SK-N-SH treated with all-trans-retinoic acid at 6 μM for 48 hours (cell line): ENCODE measurements at regions not wholly inside any gene's neighbourhood (a gene's known extent, or its start where the extent isn't known, plus 50 kb on each side); places are given as distances from the start of the nearest gene placed in this dataset.

Source experiments
- CSDC2 ChIP-seq: fragments of 250-450 bp; sonication (Bioruptor Pico); IDR thresholded peaks from 2 replicates; pipeline ENCODE4 v1.5.0; 2020; ENCODE audit warnings: mild to moderate bottlenecking, moderate library complexity
- ISL1 ChIP-seq: fragments of 250-450 bp; sonication (Bioruptor Pico); IDR thresholded peaks from 2 replicates; pipeline ENCODE4 v2.1.2; 2022; ENCODE audit warnings: mild to moderate bottlenecking, moderate library complexity
- RARB ChIP-seq: fragments of 250-450 bp; sonication (Bioruptor Pico); IDR thresholded peaks from 2 replicates; pipeline ENCODE4 v1.8.0; 2021; ENCODE audit warnings: mild to moderate bottlenecking, moderate library complexity
- TOX ChIP-seq: fragments of 250-450 bp; sonication (Bioruptor Pico); IDR thresholded peaks from 2 replicates; pipeline ENCODE4 v1.8.0; 2021; ENCODE audit warnings: mild to moderate bottlenecking, moderate library complexity, borderline replicate concordance
- ZC3H10 ChIP-seq: fragments of 250-450 bp; sonication (Bioruptor Pico); IDR thresholded peaks from 2 replicates; pipeline ENCODE4 v1.5.1; 2021; ENCODE audit warnings: mild to moderate bottlenecking, moderate library complexity
- ZFP3 ChIP-seq: fragments of 250-450 bp; sonication (Bioruptor Pico); IDR thresholded peaks from 2 replicates; pipeline ENCODE4 v1.5.0; 2020; ENCODE audit warnings: mild to moderate bottlenecking, moderate library complexity
- ZFP30 ChIP-seq: fragments of 450-650 bp; formaldehyde crosslinking; IDR thresholded peaks from 2 replicates; pipeline ENCODE4 v1.5.0; 2022; ENCODE audit warnings: mild to moderate bottlenecking, moderate library complexity
- ZNF565 ChIP-seq: fragments of 450-650 bp; formaldehyde crosslinking; conservative IDR thresholded peaks from 2 replicates; pipeline ENCODE4 v1.5.0; 2020; ENCODE audit warnings: low read depth, mild to moderate bottlenecking, moderate library complexity
- ZNF8 ChIP-seq: fragments of 450-650 bp; formaldehyde crosslinking; IDR thresholded peaks from 2 replicates; pipeline ENCODE4 v1.5.0; 2020; ENCODE audit warnings: mild to moderate bottlenecking, moderate library complexity
- TF ChIP-seq, protein P1 (sequence below): fragments of 250-450 bp; sonication (Bioruptor Pico); IDR thresholded peaks from 2 replicates; pipeline ENCODE4 v1.8.0; 2020; ENCODE audit warnings: mild to moderate bottlenecking, moderate library complexity, borderline replicate concordance
- TF ChIP-seq, protein P2 (sequence below): fragments of 250-450 bp; sonication (Bioruptor Pico); IDR thresholded peaks from 2 replicates; pipeline ENCODE4 v1.5.1; 2020; ENCODE audit warnings: low read depth, mild to moderate bottlenecking, moderate library complexity
- TF ChIP-seq, protein P3 (sequence below): fragments of 250-450 bp; sonication (Bioruptor Pico); IDR thresholded peaks from 2 replicates; pipeline ENCODE4 v1.5.0; 2020; ENCODE audit warnings: mild to moderate bottlenecking, moderate library complexity

DNA sequence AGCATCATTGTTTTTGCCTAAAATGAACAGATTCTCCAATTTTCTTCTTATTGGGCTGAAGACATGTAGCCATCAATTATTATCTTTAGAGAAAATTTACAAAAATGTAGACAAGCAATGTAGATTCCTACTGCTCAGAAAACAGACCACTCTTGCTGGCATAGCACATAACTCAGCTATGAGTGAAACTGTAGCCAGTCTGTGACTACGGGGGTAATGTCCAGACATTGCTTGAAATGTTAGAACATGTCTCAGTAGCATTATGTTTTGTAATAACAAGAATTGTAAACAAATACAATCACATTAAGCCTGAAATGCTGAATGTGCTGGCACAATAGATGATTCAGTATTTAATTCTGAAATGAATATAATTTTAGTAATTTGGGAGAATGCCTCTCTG is 265.7 kb upstream of the KCNJ16 start:
- TF ChIP-seq, protein P1, sequence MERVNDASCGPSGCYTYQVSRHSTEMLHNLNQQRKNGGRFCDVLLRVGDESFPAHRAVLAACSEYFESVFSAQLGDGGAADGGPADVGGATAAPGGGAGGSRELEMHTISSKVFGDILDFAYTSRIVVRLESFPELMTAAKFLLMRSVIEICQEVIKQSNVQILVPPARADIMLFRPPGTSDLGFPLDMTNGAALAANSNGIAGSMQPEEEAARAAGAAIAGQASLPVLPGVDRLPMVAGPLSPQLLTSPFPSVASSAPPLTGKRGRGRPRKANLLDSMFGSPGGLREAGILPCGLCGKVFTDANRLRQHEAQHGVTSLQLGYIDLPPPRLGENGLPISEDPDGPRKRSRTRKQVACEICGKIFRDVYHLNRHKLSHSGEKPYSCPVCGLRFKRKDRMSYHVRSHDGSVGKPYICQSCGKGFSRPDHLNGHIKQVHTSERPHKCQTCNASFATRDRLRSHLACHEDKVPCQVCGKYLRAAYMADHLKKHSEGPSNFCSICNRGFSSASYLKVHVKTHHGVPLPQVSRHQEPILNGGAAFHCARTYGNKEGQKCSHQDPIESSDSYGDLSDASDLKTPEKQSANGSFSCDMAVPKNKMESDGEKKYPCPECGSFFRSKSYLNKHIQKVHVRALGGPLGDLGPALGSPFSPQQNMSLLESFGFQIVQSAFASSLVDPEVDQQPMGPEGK (CRISPR knock-in tag), result no peak
- no peak for TF ChIP-seq ZFP3 (CRISPR knock-in tag)
- TF ChIP-seq ZNF8 (CRISPR knock-in tag), result no peak
- TF ChIP-seq, protein P2, sequence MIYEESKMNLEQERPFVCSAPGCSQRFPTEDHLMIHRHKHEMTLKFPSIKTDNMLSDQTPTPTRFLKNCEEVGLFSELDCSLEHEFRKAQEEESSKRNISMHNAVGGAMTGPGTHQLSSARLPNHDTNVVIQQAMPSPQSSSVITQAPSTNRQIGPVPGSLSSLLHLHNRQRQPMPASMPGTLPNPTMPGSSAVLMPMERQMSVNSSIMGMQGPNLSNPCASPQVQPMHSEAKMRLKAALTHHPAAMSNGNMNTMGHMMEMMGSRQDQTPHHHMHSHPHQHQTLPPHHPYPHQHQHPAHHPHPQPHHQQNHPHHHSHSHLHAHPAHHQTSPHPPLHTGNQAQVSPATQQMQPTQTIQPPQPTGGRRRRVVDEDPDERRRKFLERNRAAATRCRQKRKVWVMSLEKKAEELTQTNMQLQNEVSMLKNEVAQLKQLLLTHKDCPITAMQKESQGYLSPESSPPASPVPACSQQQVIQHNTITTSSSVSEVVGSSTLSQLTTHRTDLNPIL (CRISPR knock-in tag), result no peak
- TF ChIP-seq ISL1, result no peak
- no peak for TF ChIP-seq TOX (CRISPR knock-in tag)
- TF ChIP-seq, protein P3, sequence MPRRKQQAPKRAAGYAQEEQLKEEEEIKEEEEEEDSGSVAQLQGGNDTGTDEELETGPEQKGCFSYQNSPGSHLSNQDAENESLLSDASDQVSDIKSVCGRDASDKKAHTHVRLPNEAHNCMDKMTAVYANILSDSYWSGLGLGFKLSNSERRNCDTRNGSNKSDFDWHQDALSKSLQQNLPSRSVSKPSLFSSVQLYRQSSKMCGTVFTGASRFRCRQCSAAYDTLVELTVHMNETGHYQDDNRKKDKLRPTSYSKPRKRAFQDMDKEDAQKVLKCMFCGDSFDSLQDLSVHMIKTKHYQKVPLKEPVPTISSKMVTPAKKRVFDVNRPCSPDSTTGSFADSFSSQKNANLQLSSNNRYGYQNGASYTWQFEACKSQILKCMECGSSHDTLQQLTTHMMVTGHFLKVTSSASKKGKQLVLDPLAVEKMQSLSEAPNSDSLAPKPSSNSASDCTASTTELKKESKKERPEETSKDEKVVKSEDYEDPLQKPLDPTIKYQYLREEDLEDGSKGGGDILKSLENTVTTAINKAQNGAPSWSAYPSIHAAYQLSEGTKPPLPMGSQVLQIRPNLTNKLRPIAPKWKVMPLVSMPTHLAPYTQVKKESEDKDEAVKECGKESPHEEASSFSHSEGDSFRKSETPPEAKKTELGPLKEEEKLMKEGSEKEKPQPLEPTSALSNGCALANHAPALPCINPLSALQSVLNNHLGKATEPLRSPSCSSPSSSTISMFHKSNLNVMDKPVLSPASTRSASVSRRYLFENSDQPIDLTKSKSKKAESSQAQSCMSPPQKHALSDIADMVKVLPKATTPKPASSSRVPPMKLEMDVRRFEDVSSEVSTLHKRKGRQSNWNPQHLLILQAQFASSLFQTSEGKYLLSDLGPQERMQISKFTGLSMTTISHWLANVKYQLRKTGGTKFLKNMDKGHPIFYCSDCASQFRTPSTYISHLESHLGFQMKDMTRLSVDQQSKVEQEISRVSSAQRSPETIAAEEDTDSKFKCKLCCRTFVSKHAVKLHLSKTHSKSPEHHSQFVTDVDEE (CRISPR knock-in tag), result no peak
- no peak for TF ChIP-seq RARB (CRISPR knock-in tag)
- no peak for TF ChIP-seq ZFP30 (CRISPR knock-in tag)
- no peak for TF ChIP-seq ZNF565 (CRISPR knock-in tag)
- no peak for TF ChIP-seq ZC3H10 (CRISPR knock-in tag)
- TF ChIP-seq CSDC2 (CRISPR knock-in tag), result no peak
